K562 (cell line): ENCODE measurements at regions not wholly inside any gene's neighbourhood (a gene's known extent, or its start where the extent isn't known, plus 50 kb on each side); places are given as distances from the start of the nearest gene placed in this dataset.

Experiments
- CAMTA2 ChIP-seq: fragments of 250-450 bp; sonication (Bioruptor Pico); conservative IDR thresholded peaks from 2 replicates; pipeline ENCODE4 v1.5.1; 2022
- DIDO1 ChIP-seq: fragments of 450-650 bp; IDR thresholded peaks from 2 replicates; pipeline ENCODE4 v1.6.1; 2016; ENCODE audit warnings: low read depth, missing biosample characterization, missing genetic modification characterization
- E2F8 ChIP-seq: fragments of 450-650 bp; IDR thresholded peaks from 2 replicates; pipeline ENCODE4 v1.7.1; 2018; ENCODE audit warnings: mild to moderate bottlenecking, low read depth; ENCODE audit not compliant: partially characterized antibody
- HDAC3 ChIP-seq: fragments of 450-650 bp; IDR thresholded peaks from 2 replicates; pipeline ENCODE4 v1.6.1; 2018; ENCODE audit warnings: borderline replicate concordance, mild to moderate bottlenecking, moderate library complexity; ENCODE audit not compliant: partially characterized antibody
- JUND ChIP-seq, 2 experiments: IDR thresholded peaks; 2 replicates in 1 of 2; 3 replicates in 1 of 2; pipeline ENCODE4 v1.6.1; 2011; ENCODE audit warnings: borderline replicate concordance in 2 of 2, low read depth in 2 of 2, low read length in 2 of 2, improper control_type of control experiment in 1 of 2, missing biosample characterization in 1 of 2, missing genetic modification characterization in 1 of 2, missing genetic modification reagents in 1 of 2
- LEF1 ChIP-seq: fragments of 450-650 bp; IDR thresholded peaks from 2 replicates; pipeline ENCODE4 v1.6.1; 2016; ENCODE audit warnings: mild to moderate bottlenecking
- NFYB ChIP-seq: IDR thresholded peaks from 2 replicates; pipeline ENCODE4 v1.6.1; 2011; ENCODE audit warnings: mild to moderate bottlenecking, moderate library complexity; ENCODE audit not compliant: insufficient read length; ENCODE audit errors: extremely low read depth
- OTX1 ChIP-seq: fragments of 450-650 bp; formaldehyde crosslinking; IDR thresholded peaks from 2 replicates; pipeline ENCODE4 v1.4.0; 2022; ENCODE audit warnings: mild to moderate bottlenecking
- PML ChIP-seq: IDR thresholded peaks from 2 replicates; pipeline ENCODE4 v1.6.1; 2012; ENCODE audit warnings: low read length, inconsistent platforms
- POLR2AphosphoS2 ChIP-seq: IDR thresholded peaks from 2 replicates; pipeline ENCODE4 v1.6.1; 2012; ENCODE audit warnings: low read length, improper control_type of control experiment
- RUNX1 ChIP-seq: sonication (generic); IDR thresholded peaks from 2 replicates; pipeline ENCODE4 v1.6.1; 2016; ENCODE audit warnings: antibody characterized with exemption, low read depth
- TBL1XR1 ChIP-seq, 2 experiments: IDR thresholded peaks; 2 replicates each; pipeline ENCODE4 v1.6.1; 2012; ENCODE audit warnings: improper control_type of control experiment in 2 of 2, low read length in 2 of 2, mild to moderate bottlenecking in 1 of 2
- ZNF134 ChIP-seq: fragments of 250-450 bp; sonication (Bioruptor Pico); conservative IDR thresholded peaks from 2 replicates; pipeline ENCODE4 v1.4.0; 2020
- ZNF239 ChIP-seq: fragments of 250-450 bp; sonication (Bioruptor Pico); IDR thresholded peaks from 2 replicates; pipeline ENCODE4 v1.4.0; 2020; ENCODE audit warnings: mild to moderate bottlenecking
- ZNF551 ChIP-seq: fragments of 250-450 bp; sonication (Bioruptor Pico); IDR thresholded peaks from 2 replicates; pipeline ENCODE4 v1.5.0; 2021; ENCODE audit warnings: mild to moderate bottlenecking, moderate library complexity
- ZNF584 ChIP-seq: fragments of 200-800 bp; sonication (Bioruptor generic); IDR thresholded peaks from 2 replicates; pipeline ENCODE4 v1.6.1; 2016; ENCODE audit warnings: low read depth, mild to moderate bottlenecking, missing genetic modification characterization, missing compliant biosample characterization
- ZNF830 ChIP-seq: fragments of 250-450 bp; sonication (Bioruptor Pico); IDR thresholded peaks from 2 replicates; pipeline ENCODE4 v1.5.0; 2021; ENCODE audit warnings: mild to moderate bottlenecking
- TF ChIP-seq, protein P1 (sequence below): fragments of 200-400 bp; formaldehyde crosslinking; IDR thresholded peaks from 2 replicates; pipeline ENCODE4 v1.6.1; 2017; ENCODE audit warnings: mild to moderate bottlenecking, low read depth, low read length, moderate library complexity
- TF ChIP-seq, protein P2 (sequence below): sonication (generic); formaldehyde crosslinking; IDR thresholded peaks from 2 replicates; pipeline ENCODE4 v1.8.0; 2023; ENCODE audit warnings: missing genetic modification reagents, mild to moderate bottlenecking, borderline replicate concordance

DNA sequence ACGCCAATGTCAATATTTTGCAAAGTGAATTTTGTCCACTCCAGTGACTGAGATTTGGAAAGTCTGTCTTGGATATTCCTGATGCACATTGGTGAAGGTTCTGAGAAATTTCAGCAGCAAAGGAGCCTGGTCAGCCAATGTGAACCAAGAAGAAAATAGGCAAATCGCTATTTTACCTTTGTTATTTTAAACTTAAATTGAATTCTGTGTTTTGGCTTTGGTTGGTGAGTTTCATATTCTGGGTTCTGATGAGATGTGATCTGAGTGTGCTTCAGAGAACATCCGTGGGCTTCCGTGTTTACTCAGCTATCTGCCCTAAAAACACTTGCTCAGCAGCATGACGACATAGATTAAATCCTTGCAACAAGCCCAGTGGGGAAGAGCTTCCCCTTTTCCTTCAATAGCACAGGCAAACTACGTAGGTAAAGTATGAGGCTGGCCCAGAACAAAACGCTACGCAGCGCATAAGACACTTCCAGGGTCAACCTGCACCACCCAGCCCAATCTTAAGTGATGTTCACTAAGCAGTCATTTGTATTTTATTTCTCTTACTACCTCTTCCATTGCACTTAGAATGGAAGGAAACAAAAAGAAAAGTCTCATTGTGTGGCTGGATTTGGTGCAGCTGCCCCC lies 176.4 kb upstream of the KAZN start (continued):
- TF ChIP-seq, protein P1, sequence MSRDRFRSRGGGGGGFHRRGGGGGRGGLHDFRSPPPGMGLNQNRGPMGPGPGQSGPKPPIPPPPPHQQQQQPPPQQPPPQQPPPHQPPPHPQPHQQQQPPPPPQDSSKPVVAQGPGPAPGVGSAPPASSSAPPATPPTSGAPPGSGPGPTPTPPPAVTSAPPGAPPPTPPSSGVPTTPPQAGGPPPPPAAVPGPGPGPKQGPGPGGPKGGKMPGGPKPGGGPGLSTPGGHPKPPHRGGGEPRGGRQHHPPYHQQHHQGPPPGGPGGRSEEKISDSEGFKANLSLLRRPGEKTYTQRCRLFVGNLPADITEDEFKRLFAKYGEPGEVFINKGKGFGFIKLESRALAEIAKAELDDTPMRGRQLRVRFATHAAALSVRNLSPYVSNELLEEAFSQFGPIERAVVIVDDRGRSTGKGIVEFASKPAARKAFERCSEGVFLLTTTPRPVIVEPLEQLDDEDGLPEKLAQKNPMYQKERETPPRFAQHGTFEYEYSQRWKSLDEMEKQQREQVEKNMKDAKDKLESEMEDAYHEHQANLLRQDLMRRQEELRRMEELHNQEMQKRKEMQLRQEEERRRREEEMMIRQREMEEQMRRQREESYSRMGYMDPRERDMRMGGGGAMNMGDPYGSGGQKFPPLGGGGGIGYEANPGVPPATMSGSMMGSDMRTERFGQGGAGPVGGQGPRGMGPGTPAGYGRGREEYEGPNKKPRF, result no peak
- TF ChIP-seq ZNF584 (CRISPR knock-in tag) (peak; percentile 90), CAMTA2 (no peak), PML (peak; percentile 69), ZNF134 (CRISPR knock-in tag) (no peak), ZNF551 (no peak), DIDO1 (no peak), HDAC3 (peak; percentile 83), OTX1 (no peak), E2F8 (peak; percentile 54), TBL1XR1 (IDR thresholded peaks at IDR 0.05; ENCODE audit: low read length in 2 of 2) (peak in 1 of 2 experiments; percentile 93; a peak in 2 of 4 replicates), POLR2AphosphoS2 (no peak), JUND (IDR thresholded peaks at IDR 0.05; ENCODE audit: borderline replicate concordance, low read depth, low read length) (peak; percentile 94), JUND (tag; IDR thresholded peaks at IDR 0.05; ENCODE audit: borderline replicate concordance, low read depth, low read length) (peak; percentile 92), ZNF830 (CRISPR knock-in tag) (no peak), LEF1 (peak; percentile 97), ZNF239 (CRISPR knock-in tag) (no peak), NFYB (no peak), RUNX1 (no peak)
- TF ChIP-seq, protein P2, sequence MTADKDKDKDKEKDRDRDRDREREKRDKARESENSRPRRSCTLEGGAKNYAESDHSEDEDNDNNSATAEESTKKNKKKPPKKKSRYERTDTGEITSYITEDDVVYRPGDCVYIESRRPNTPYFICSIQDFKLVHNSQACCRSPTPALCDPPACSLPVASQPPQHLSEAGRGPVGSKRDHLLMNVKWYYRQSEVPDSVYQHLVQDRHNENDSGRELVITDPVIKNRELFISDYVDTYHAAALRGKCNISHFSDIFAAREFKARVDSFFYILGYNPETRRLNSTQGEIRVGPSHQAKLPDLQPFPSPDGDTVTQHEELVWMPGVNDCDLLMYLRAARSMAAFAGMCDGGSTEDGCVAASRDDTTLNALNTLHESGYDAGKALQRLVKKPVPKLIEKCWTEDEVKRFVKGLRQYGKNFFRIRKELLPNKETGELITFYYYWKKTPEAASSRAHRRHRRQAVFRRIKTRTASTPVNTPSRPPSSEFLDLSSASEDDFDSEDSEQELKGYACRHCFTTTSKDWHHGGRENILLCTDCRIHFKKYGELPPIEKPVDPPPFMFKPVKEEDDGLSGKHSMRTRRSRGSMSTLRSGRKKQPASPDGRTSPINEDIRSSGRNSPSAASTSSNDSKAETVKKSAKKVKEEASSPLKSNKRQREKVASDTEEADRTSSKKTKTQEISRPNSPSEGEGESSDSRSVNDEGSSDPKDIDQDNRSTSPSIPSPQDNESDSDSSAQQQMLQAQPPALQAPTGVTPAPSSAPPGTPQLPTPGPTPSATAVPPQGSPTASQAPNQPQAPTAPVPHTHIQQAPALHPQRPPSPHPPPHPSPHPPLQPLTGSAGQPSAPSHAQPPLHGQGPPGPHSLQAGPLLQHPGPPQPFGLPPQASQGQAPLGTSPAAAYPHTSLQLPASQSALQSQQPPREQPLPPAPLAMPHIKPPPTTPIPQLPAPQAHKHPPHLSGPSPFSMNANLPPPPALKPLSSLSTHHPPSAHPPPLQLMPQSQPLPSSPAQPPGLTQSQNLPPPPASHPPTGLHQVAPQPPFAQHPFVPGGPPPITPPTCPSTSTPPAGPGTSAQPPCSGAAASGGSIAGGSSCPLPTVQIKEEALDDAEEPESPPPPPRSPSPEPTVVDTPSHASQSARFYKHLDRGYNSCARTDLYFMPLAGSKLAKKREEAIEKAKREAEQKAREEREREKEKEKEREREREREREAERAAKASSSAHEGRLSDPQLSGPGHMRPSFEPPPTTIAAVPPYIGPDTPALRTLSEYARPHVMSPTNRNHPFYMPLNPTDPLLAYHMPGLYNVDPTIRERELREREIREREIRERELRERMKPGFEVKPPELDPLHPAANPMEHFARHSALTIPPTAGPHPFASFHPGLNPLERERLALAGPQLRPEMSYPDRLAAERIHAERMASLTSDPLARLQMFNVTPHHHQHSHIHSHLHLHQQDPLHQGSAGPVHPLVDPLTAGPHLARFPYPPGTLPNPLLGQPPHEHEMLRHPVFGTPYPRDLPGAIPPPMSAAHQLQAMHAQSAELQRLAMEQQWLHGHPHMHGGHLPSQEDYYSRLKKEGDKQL (CRISPR knock-in tag), result no peak
